ENCODE measurements at regions not wholly inside any gene's neighbourhood (a gene's known extent, or its start where the extent isn't known, plus 50 kb on each side); places are given as distances from the start of the nearest gene placed in this dataset.

DNA sequence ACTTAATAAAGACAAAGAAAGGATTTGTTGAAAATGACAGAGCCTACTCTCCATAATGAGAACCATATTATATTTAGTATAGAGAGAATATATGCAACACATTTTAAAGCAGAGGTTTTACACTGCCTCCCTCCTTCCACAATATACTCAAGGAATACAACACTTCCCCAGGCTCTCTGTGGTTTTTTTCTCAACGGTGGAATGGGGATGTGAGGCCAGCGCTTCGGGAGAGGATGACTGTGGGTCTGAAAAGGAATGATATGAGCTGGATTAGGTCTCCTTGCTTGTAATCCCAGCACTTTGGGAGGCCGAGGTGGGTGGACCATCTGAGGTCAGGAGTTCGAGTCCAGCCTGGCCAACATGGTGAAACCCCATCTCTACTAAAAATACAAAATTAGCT is 348.7 kb upstream of the KLF3 start:
- TF ChIP-seq, protein P1, sequence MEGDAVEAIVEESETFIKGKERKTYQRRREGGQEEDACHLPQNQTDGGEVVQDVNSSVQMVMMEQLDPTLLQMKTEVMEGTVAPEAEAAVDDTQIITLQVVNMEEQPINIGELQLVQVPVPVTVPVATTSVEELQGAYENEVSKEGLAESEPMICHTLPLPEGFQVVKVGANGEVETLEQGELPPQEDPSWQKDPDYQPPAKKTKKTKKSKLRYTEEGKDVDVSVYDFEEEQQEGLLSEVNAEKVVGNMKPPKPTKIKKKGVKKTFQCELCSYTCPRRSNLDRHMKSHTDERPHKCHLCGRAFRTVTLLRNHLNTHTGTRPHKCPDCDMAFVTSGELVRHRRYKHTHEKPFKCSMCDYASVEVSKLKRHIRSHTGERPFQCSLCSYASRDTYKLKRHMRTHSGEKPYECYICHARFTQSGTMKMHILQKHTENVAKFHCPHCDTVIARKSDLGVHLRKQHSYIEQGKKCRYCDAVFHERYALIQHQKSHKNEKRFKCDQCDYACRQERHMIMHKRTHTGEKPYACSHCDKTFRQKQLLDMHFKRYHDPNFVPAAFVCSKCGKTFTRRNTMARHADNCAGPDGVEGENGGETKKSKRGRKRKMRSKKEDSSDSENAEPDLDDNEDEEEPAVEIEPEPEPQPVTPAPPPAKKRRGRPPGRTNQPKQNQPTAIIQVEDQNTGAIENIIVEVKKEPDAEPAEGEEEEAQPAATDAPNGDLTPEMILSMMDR (conservative IDR thresholded peaks at IDR 0.05; ENCODE audit: low read length): no peak
- TF ChIP-seq EZH2phosphoT487 (IDR thresholded peaks at IDR 0.05; ENCODE audit: borderline replicate concordance, low read depth, low read length): no peak

Measured in OCI-LY7 (cell line).